ENCODE measurements at regions not wholly inside any gene's neighbourhood (a gene's known extent, or its start where the extent isn't known, plus 50 kb on each side); places are given as distances from the start of the nearest gene placed in this dataset.

DNA sequence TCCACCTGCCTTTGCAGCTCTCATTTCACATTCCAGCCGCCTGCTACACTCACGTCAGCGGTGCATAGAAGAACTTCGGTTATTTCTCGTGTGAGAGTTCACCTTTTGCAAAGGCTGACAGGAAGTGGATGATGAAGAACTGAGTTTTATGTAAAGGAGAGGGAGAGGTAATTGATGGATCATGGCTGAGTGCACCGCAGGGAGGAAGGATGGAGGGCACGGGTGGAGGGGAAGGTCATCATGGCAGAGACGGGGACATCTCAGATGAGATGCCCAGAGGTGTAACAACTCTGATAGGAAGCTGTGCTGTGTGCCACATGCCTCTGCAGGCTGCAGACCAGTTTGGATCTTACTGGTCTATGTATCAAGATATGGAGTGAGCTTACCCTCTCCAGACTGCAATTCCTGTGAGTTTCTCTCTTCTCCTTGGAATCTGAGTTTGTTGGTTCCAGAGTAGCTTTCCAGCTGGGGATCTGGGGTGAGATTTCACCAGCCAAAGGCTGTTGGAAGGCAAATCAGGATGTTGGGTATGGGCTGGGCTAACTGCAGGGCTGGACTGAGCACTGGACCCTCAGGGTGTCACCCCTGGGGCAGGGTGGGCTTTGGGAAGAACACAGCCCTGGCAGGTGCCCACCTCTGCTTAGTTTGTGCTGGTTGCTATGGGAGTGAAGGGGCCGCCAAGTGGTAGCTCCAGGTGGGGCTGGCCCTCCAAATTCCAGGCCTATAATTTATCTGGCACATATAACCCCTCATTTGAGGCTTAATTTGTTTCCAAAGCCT, 777.0 kb downstream of the KCNJ18 start:
- FAIRE-seq (no peak), DNase-seq (ENCODE audit: low spot score in 2 of 2) (no peak)

DNA sequence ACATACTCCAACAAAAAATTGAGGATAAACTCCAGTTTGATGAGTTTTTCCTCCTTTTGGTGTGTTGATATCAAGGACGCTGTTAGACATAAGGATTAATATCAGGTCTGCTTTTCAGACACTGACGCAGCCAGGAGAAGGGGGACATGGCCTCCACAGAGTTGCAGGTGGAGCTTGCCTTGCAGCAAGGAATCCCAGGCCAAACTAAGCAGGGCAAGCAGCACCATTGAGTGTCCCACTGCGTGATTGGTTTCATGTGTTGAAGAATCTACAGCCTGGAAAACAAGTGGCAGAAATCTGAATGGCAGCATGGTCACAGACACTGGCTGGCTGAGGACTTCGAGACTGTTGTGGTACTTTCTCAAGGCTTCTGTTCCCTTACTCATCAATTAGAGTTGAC, 777.6 kb downstream of the KCNJ18 start:
- DNase-seq (ENCODE audit: low spot score in 2 of 2), result no peak
- FAIRE-seq, result no peak

GRCh38 chr17:22470411-22471175, 778.3 kb downstream of the KCNJ18 start:
- FAIRE-seq (no peak), DNase-seq (ENCODE audit: low spot score in 2 of 2) (no peak)

DNA sequence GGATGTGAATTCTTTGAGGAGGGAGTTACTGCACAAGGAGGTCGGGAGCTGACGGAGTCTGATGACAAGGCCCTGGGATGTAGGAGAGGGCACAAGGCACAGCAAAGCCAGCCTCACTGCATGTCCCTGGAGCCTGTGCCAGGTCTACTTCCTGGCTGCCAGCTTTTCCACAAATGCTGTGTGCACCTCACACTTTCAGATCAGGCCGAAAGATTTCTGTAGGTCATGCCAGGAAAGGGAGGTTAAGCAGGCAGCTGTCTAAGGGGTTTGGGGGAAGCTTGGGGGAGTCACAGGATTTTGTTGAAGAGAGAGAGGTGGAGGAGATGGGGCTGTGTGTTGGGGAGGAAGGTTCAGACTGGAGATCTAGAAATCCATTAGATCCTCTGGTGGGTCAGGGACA, 792.5 kb downstream of the KCNJ18 start:
- DNase-seq (ENCODE audit: low spot score in 2 of 2) (no peak), FAIRE-seq (no peak)

GRCh38 chr17:22490399-22490798, 798.1 kb downstream of the KCNJ18 start:
- FAIRE-seq, result no peak

GRCh38 chr17:22492331-22492730, 800.0 kb downstream of the KCNJ18 start:
- FAIRE-seq (no peak), DNase-seq (ENCODE audit: low spot score in 2 of 2) (no peak)

More at GRCh38 chr17:22490399-22490798, 798.1 kb downstream of the KCNJ18 start:
- no peak for DNase-seq (ENCODE audit: low spot score in 2 of 2)

- FAIRE-seq (no peak), DNase-seq (ENCODE audit: low spot score in 2 of 2) (no peak)
Measured at GRCh38 chr17:22496450-22496849, 804.1 kb downstream of the KCNJ18 start.

- DNase-seq (ENCODE audit: low spot score in 2 of 2), result no peak
- no peak for FAIRE-seq
Measured at GRCh38 chr17:22503322-22503899, 811.1 kb downstream of the KCNJ18 start.

- FAIRE-seq, result no peak
- DNase-seq (ENCODE audit: low spot score in 2 of 2), result no peak
Measured at GRCh38 chr17:22505660-22506059, 813.3 kb downstream of the KCNJ18 start.

- FAIRE-seq, result no peak
- no peak for DNase-seq (ENCODE audit: low spot score in 2 of 2)
Measured at GRCh38 chr17:22506231-22506630, 813.9 kb downstream of the KCNJ18 start.

DNA sequence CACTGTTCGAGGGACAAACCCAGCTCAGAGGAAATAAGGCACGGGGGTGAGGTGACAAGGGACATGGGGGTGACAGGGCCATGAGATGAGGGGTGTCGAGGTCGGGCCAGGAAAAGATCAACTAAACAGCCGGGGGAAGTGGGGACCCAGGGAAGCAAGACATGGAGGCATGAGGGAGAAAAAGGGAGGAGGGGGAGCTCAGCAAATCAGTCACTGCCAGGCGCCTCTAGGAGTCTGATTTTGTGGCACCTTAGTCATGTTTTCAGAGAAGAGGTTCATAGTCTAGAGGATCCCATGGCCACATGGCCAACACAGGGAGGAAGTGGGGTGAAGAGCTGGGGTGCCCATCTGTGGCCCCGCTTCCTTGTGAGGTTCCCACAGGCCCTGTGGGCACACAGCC, 814.5 kb downstream of the KCNJ18 start:
- FAIRE-seq, result no peak
- no peak for DNase-seq (ENCODE audit: low spot score in 2 of 2)

GRCh38 chr17:22507823-22508222, 815.5 kb downstream of the KCNJ18 start:
- no peak for FAIRE-seq
- DNase-seq (ENCODE audit: low spot score in 2 of 2), result no peak

DNA sequence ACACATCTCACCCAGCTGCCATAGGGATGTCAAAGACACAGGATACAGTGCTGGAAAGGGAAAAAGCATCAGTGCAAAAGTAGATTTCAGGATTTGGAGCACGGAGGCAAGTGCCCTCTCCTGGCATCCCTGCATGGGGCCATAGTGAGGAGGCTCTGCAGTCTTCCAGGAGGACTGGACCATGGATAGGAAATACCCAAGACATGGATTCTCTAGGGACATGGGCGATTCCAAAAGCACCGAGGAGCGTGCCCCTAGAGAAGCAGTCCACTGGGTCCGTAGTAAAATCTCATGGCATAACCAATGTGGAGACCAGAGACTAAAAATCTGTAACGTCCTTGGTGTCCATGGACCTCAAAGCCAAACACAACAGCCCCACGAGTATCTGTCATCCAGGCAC, 818.2 kb downstream of the KCNJ18 start:
- no peak for DNase-seq (ENCODE audit: low spot score in 2 of 2)
- FAIRE-seq, result no peak

- DNase-seq (ENCODE audit: low spot score in 2 of 2), result no peak
- no peak for FAIRE-seq
Measured at GRCh38 chr17:22511431-22511830, 819.1 kb downstream of the KCNJ18 start.

GRCh38 chr17:22512057-22512456, 819.7 kb downstream of the KCNJ18 start:
- no peak for FAIRE-seq

DNA sequence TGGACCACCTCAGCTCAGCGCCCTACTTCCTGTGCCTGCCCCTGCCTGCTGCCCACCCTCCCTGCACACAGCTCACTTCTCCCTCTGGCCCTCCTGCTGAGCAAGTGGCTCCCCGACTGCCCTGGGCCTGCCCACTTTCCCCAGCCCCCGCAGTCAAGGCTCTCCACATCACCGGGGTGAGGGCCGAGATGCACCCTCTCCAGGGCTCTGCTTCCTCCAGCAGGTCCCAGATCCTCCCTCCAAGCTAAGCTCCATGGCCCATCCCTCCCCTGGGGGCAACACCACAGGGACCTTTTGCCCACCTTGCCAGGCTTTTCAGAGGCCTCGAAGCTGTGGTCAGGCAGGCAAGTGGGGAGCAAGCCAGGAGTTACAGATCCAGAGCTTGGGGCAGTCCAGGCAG, 820.2 kb downstream of the KCNJ18 start:
- FAIRE-seq (no peak), DNase-seq (ENCODE audit: low spot score in 2 of 2) (no peak)

More at GRCh38 chr17:22512057-22512456, 819.7 kb downstream of the KCNJ18 start:
- no peak for DNase-seq (ENCODE audit: low spot score in 2 of 2)

- FAIRE-seq (no peak), DNase-seq (ENCODE audit: low spot score in 2 of 2) (no peak)
Measured at GRCh38 chr17:22512997-22513538, 820.7 kb downstream of the KCNJ18 start.

GRCh38 chr17:22514315-22514714, 822.0 kb downstream of the KCNJ18 start:
- FAIRE-seq, result no peak
- DNase-seq (ENCODE audit: low spot score in 2 of 2), result no peak

DNA sequence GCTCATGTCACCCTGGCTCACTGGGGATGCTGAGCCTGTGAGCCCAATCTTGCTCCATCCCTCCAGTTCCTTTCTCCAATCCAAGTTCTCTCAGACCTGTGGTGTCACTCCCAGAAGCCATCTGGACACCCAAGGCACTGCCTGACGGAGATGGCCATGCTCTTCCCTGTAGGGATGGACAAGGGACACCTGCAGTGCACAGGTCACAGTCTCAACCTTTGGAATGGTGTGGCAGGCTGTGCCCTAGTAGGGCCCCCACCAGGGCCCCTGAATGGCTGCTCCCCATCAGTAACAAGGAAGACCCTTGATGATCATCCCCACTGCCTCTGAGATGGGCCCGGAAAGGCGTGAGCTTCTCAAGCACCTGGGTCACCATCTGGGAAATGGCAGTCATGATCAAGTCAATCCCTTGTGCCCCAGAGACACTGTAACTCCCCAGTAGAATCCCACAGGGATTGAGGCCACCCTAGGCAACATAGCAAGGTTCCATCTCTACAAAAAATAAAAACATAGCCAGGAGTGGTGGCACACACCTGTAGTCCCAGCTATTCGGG, 822.5 kb downstream of the KCNJ18 start:
- FAIRE-seq (no peak), DNase-seq (ENCODE audit: low spot score in 2 of 2) (no peak)

DNA sequence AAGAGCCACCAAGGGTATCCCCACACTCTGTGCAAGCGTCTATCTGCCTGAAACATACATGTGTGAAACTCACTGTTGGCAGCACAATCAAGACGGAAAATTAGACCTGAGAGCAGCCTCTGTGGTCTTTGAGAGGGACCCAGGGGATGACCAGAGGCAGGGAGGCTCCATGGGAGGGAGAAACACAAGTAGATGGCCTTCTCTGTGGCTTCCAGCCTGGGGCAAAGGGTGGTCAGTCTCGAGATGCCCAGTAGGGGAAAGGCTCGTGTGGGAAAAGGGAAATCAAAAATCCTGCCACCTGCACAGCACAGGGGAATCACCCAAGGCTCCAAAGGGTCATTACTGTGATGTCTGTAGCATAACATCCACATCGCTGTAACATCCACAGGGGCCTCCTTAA, 823.3 kb downstream of the KCNJ18 start:
- FAIRE-seq (no peak), DNase-seq (ENCODE audit: low spot score in 2 of 2) (no peak)
